Common myeloid progenitor, CD34-positive (primary cell): ENCODE measurements at regions not wholly inside any gene's neighbourhood (a gene's known extent, or its start where the extent isn't known, plus 50 kb on each side); places are given as distances from the start of the nearest gene placed in this dataset.
A peak's percentile ranks its signal among the peaks of the same experiment; 100 is the strongest.
"Not testable (repeated sequence)": the region's sequence is repeated elsewhere in the genome, so short reads cannot be mapped to it uniquely, and the experiment has no call there.

Source experiments
- CTCF ChIA-PET: fragments of 350-600 bp; sonication (Branson Sonifier 250); formaldehyde crosslinking; loops from one replicate; lab custom pipeline; 2021; ENCODE audit warnings: antibody characterized with exemption; lab: Charles Lee
- POLR2A ChIA-PET: fragments of 350-600 bp; sonication (Branson Sonifier 250); formaldehyde crosslinking; loops from one replicate; lab custom pipeline; 2021; ENCODE audit warnings: antibody characterized with exemption; lab: Charles Lee
- DNase-seq, 3 donors: peaks; one replicate each; pipeline versions ENCODE4 v3.0.0 to v3.0.0-alpha.2; 2013
- H3K27ac ChIP-seq, 2 experiments: 1 replicate in 1 of 2; 2 replicates in 1 of 2; pipeline ENCODE4 v1.7.0; 2013; ENCODE audit warnings: inconsistent platforms in 2 of 2, low read length in 2 of 2, mild to moderate bottlenecking in 2 of 2, low read depth in 1 of 2, moderate library complexity in 1 of 2; ENCODE audit not compliant: severe bottlenecking in 2 of 2, insufficient read depth in 1 of 2, poor library complexity in 1 of 2
- H3K27me3 ChIP-seq, 5 experiments: replicated peaks in 2 of 5; 1 replicate in 3 of 5; 2 replicates in 2 of 5; pipeline versions ENCODE4 v1.6.1 to v1.7.0; 2013; ENCODE audit warnings: low read length in 4 of 5, mild to moderate bottlenecking in 2 of 5, moderate library complexity in 2 of 5, inconsistent platforms in 1 of 5; ENCODE audit not compliant: insufficient read depth in 5 of 5, control insufficient read depth in 4 of 5
- H3K36me3 ChIP-seq, 4 experiments: 1 replicate in 2 of 4; 2 replicates in 2 of 4; pipeline versions ENCODE4 v1.6.1 to v1.7.0; 2013; ENCODE audit warnings: low read length in 3 of 4, control low read depth in 1 of 4, mild to moderate bottlenecking in 1 of 4; ENCODE audit not compliant: control insufficient read depth in 4 of 4, insufficient read depth in 4 of 4
- H3K4me1 ChIP-seq, 4 experiments: 1 replicate in 3 of 4; 2 replicates in 1 of 4; pipeline versions ENCODE4 v1.6.1 to v1.7.1; 2013; ENCODE audit warnings: low read length in 3 of 4, mild to moderate bottlenecking in 3 of 4, control low read depth in 1 of 4, inconsistent platforms in 1 of 4, moderate library complexity in 1 of 4; ENCODE audit not compliant: control insufficient read depth in 4 of 4, insufficient read depth in 4 of 4; ENCODE audit errors: control extremely low read depth in 1 of 4
- H3K4me3 ChIP-seq, 7 experiments: 1 replicate in 4 of 7; 2 replicates in 3 of 7; pipeline versions ENCODE4 v1.5.1 to v1.7.0; 2013; ENCODE audit warnings: mild to moderate bottlenecking in 7 of 7, low read length in 6 of 7, moderate library complexity in 6 of 7, inconsistent platforms in 2 of 7, low read depth in 2 of 7, control low read depth in 1 of 7; ENCODE audit not compliant: insufficient read depth in 4 of 7, control insufficient read depth in 1 of 7; ENCODE audit errors: extremely low read depth in 1 of 7
- H3K9me3 ChIP-seq, 5 experiments: 1 replicate in 4 of 5; 2 replicates in 1 of 5; pipeline versions ENCODE4 v1.6.1 to v1.7.1; 2013; ENCODE audit warnings: low read length in 4 of 5, mild to moderate bottlenecking in 2 of 5, inconsistent platforms in 1 of 5, low read depth in 1 of 5, moderate library complexity in 1 of 5; ENCODE audit not compliant: control insufficient read depth in 4 of 5, insufficient read depth in 2 of 5; ENCODE audit errors: control extremely low read depth in 1 of 5
- WGBS: methylation state at CpG from one replicate; pipeline ENCODE4 v1.1.5; 2013; ENCODE audit not compliant: insufficient coverage; 5-methylcytosine and 5-hydroxymethylcytosine counted together

DNA sequence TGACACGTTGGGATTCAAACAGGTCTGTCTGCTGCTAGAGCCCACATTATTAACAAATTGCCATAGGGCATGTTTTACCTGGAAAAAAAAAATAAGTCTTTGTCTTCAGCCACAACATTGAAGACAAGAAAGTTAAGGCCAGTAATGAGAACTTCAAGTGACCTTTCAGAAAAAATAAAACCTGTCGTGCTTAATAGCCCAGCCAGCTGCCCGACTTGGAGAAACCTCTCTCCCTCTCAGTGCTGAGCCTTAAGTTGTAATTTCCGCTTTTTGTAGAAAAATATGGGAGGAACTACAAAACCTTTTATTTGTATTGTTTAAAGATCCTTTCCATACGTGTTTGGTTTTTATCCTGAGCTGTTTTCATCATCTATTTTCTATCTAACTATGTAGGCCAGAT lies 454.3 kb upstream of the SLITRK6 start:
- H3K4me3 ChIP-seq, H3K27me3 ChIP-seq, H3K9me3 ChIP-seq, H3K4me1 ChIP-seq, H3K27ac ChIP-seq, POLR2A ChIA-PET, CTCF ChIA-PET, DNase-seq, H3K36me3 ChIP-seq: not testable (repeated sequence)
- WGBS = no CpG with 5 or more reads among the region's 5 CpGs

DNA sequence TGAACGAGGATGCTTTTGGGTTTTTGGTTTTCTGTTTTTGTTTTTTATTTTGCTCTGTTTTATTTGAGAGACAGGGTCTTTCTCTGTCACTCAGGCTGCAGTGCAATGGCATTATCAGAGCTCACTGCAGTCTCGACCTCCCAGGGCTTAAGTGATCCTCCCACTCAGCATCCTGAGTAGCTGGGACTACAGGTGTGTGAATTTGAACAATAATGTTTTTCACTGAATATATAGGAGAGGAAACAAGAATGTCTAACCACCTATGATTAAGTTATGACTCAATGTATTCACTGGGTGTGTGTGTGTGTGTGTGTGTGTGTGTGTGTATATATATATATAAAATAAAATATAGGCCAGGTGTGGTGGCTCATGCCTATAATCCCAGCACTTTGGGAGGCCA lies 456.6 kb upstream of the SLITRK6 start:
- H3K27ac ChIP-seq, POLR2A ChIA-PET, H3K9me3 ChIP-seq, H3K36me3 ChIP-seq, H3K4me1 ChIP-seq, H3K4me3 ChIP-seq, CTCF ChIA-PET, DNase-seq, H3K27me3 ChIP-seq: not testable (repeated sequence)
- WGBS = no CpG with 5 or more reads among the region's 2 CpGs

DNA sequence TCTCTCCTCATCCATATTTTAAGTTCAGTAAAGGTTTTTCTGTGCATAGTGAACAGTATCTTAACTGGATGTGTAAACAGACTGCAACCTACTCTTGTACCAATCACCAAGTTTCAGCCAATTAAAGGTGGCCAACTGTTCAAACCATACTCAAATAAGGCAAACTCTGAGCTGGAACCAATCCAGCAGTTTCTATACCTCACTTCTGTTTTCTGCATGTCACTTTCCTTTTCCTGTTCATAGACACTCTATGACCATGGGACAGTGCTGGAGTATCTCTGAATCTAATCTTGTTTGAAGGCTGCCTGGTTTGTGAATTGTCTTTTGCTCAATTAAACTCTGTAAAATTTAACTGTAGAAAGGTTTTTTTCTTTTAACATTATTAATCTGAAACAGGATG lies 470.3 kb upstream of the SLITRK6 start:
- POLR2A ChIA-PET = no interaction called here
- Histone ChIP-seq H3K27ac (no peak overlapping the region), H3K4me1 (no peaks in the 10 kb centered on the region), H3K4me3 (no peak overlapping the region), H3K36me3 (no peaks in the 10 kb centered on the region), H3K9me3 (no peaks in the 10 kb centered on the region), H3K27me3 (no peaks in the 10 kb centered on the region)
- CTCF ChIA-PET = no interaction called here
- DNase-seq = no peak

DNA sequence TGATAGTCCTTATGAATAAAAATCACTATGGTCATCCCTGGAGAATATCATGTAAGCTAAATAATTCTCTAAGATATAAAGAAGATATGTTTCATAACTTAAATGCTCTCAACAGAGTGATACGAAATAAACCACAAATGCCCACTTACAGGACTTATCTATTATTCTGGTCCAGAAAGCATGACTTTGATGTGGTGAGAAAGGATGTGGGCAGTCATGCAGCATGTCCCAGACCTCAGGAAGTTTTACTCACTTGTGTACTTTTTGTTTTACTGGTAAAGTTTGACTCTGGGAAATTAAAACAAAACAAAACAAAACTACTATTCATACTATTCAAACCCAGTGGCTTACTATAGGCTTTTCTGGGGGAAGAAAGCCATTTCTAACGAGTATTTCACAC lies 483.2 kb upstream of the SLITRK6 start:
- H3K36me3 ChIP-seq = no peaks in the 10 kb centered on the region
- WGBS = no CpG with 5 or more reads among the region's 2 CpGs
- ChIA-PET POLR2A (no interaction called here), CTCF (no interaction called here)
- no peaks in the 10 kb centered on the region for H3K9me3 ChIP-seq
- H3K4me1 ChIP-seq = peaks cover 0 to 3% (median 0%) of the 10 kb centered on the region in 4 experiments
- peak in 2 of 3 donors; percentile 8 to 33 for DNase-seq
- H3K27ac ChIP-seq = no peak overlapping the region
- no peaks in the 10 kb centered on the region for H3K27me3 ChIP-seq
- H3K4me3 ChIP-seq = no peak overlapping the region

DNA sequence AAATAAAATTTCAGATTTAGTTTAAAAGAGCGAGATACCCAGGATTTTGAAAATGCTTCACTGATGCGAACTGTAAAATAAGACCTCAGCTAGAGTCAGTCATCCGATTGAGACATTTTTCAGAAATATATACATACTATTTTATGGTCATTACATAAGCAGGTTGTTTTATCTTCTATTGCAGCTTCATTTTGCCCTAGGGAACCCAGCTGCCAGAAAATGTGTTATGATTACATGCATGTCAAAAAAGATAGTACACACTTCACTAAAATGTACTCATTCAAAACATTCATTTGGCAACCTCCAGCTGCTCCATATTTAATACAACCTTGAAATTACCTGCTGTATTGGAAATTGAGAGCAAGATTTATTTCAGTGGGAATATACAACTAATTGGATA lies 483.8 kb upstream of the SLITRK6 start:
- Histone ChIP-seq H3K9me3 (no peaks in the 10 kb centered on the region), H3K27ac (no peak overlapping the region), H3K4me1 (peaks cover 0 to 3% (median 0%) of the 10 kb centered on the region in 4 experiments), H3K4me3 (no peak overlapping the region), H3K27me3 (no peaks in the 10 kb centered on the region), H3K36me3 (no peaks in the 10 kb centered on the region)
- no CpG with 5 or more reads among the region's 3 CpGs for WGBS
- no peak for DNase-seq
- ChIA-PET CTCF (no interaction called here), POLR2A (no interaction called here)

DNA sequence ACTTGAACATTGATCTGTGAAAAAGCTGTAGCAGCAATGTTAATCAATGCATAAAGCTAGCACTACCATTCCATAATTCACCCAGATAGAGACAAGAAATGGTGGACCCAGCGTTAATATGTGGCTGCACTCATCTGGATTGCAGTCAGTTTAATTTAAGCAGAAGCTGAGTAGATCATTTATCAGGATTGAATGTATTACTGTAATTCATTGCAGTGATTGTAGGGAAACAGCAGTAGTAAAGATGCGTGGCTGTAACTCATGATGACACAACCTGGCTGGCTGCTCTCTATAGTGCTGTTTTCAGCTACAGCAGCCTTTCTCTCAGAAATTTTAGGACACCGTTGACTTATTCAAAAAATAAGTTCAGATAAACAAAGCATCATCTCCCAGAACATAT lies 499.5 kb upstream of the SLITRK6 start:
- ChIA-PET POLR2A (interaction anchor here (0.6 kb wide), 1 partner anchor 43 kb away, joined by 3 read pairs; no protein-coding TSS in a partner anchor), CTCF (no interaction called here)
- Histone ChIP-seq H3K9me3 (no peaks in the 10 kb centered on the region), H3K27me3 (no peaks in the 10 kb centered on the region), H3K27ac (no peak overlapping the region), H3K36me3 (no peaks in the 10 kb centered on the region), H3K4me3 (no peak overlapping the region), H3K4me1 (no peaks in the 10 kb centered on the region)
- DNase-seq = no peak
- 100% methylated on average over 1 of the region's 3 CpGs for whole genome bisulfite sequencing

DNA sequence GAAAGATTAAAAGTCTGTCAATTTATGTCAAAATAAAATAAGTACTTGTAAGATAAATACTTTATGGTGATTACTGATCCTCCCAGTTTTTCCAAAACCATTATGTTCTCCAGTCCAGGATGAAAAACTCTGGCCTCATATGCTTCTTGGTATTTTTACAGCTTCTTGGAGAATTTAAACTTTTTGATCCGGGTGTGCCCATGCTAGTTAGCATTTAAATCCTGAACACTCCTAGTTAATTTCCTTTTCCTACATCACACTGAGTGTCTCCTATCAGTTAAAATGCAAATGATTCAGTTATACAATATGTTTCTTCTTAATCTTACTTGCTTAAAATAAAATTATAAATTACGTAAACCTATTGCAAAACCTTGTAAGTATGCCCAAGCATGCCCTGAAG lies 499.9 kb upstream of the SLITRK6 start:
- Histone ChIP-seq H3K4me3 (no peak overlapping the region), H3K4me1 (no peaks in the 10 kb centered on the region), H3K36me3 (no peaks in the 10 kb centered on the region), H3K27me3 (no peaks in the 10 kb centered on the region), H3K9me3 (no peaks in the 10 kb centered on the region), H3K27ac (no peak overlapping the region)
- ChIA-PET POLR2A (no interaction called here), CTCF (no interaction called here)
- no CpG with 5 or more reads among the region's 2 CpGs for WGBS
- no peak for DNase-seq
